Glomerular endothelial cell (primary cell): ENCODE measurements at regions not wholly inside any gene's neighbourhood (a gene's known extent, or its start where the extent isn't known, plus 50 kb on each side); places are given as distances from the start of the nearest gene placed in this dataset.
"Not testable (repeated sequence)": the region's sequence is repeated elsewhere in the genome, so short reads cannot be mapped to it uniquely, and the experiment has no call there.

ENCODE experiments used
- DNase-seq: peaks from one replicate; pipeline ENCODE4 v3.0.0-alpha.2; 2011; ENCODE audit warnings: low read depth, low spot score; ENCODE audit errors: extremely low read depth

GRCh38 chr6:120274547-120274946 is 925.0 kb upstream of the MAN1A1 start:
- no peak for DNase-seq

- DNase-seq: no peak
Observed at GRCh38 chr6:120273411-120273810, 923.9 kb upstream of the MAN1A1 start.

- no peak for DNase-seq
Observed at GRCh38 chr6:120272038-120272437, 922.5 kb upstream of the MAN1A1 start.

GRCh38 chr6:120268256-120268655 is 918.7 kb upstream of the MAN1A1 start:
- not testable (repeated sequence) for DNase-seq

DNA sequence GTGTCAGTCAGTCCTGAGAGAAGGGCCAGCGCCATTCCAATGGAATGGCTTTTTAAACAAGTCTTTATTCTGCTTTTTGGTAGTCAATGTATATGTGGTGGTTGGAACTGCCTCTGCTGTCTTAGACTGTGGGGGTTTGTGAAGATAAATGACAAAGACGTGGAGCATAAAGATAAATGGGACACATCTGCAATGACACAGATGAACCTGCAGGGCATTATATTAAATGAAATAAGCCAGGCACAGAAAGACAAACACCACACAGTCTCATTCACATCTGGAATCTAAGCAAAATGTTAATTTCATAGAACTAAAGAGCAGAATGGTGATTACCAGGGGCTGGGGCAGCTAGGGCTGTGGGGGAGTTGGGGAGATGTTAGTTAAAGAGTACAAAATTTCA is 912.8 kb upstream of the MAN1A1 start:
- no peak for DNase-seq

DNA sequence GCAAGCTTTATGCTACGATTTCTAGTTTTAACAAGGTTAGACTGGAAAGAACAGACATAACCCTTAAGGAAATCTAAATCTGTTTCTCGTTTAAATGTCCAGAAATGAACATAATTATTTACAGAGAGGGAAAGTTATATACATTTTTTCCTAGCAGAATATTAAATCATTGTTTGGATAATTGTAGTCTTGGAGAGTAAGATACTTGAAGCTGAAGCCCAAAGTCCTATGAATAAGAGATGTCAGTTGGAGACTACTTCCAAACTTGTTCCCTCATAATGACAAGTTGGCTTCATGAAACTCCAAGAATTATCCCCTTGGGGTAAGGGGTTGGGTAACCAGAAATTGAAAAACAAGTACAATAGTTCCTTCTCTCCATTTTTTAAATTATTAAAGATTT is 911.1 kb upstream of the MAN1A1 start:
- no peak for DNase-seq

GRCh38 chr6:120254651-120255050 is 905.1 kb upstream of the MAN1A1 start:
- no peak for DNase-seq

GRCh38 chr6:120248451-120248850 is 898.9 kb upstream of the MAN1A1 start:
- DNase-seq: no peak

DNA sequence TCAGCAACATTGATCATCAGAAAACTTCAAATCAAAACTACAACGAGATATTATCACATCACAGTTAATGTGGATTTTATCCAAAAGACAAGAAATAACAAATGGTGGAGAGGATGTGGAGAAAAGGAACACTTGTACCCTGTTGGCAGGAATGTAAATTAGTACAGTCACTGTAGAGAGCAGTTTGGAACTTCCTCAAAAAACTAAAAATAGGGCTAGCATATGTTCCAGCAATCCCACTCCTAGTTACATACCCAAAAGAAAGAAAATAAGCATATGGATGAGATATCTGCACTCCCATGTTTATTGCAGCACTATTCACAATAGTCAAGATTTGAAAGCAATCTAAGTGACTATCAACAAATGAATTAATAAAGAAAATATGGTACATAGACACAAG is 887.7 kb upstream of the MAN1A1 start:
- no peak for DNase-seq

DNA sequence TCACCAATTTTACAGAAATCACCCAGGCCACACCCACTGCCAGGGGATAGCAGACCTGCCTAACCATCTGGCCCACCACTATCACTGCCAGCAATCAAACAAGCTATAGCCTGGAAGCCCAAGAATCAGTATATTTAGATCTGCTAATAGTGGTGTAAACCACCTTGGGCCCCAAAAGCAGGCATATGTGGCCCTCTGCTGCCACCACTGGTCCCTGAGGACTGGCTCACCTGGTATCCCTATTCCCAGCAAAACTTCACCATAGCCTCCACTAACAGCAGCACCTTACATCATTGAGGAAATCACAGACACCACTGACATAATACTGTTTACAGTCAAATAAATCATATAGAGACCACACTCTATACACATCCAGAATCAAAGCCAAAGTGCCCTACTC is 880.4 kb upstream of the MAN1A1 start:
- DNase-seq: no peak

GRCh38 chr6:120228297-120228696 is 878.7 kb upstream of the MAN1A1 start:
- no peak for DNase-seq

- no peak for DNase-seq
Observed at GRCh38 chr6:120219339-120219738, 869.8 kb upstream of the MAN1A1 start.

DNA sequence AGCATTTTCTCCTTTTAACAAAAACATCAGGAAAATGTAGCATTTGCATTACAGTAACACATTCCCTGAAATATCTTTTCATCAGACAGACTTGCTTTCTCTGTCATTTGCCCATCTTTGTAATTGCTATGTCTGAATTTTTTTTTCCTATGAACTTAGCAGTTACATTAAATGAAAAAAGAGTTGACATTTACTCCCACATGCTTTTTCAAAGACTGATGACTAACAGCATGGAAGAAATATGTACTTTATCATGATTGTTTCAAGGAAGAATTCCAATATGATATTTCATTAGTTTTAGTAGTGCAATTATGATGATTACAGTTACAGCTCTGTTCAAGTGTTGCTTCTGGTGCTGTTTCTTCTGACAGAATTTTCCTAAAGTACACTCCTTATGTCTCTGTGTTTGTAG is 864.5 kb upstream of the MAN1A1 start:
- DNase-seq: no peak

DNA sequence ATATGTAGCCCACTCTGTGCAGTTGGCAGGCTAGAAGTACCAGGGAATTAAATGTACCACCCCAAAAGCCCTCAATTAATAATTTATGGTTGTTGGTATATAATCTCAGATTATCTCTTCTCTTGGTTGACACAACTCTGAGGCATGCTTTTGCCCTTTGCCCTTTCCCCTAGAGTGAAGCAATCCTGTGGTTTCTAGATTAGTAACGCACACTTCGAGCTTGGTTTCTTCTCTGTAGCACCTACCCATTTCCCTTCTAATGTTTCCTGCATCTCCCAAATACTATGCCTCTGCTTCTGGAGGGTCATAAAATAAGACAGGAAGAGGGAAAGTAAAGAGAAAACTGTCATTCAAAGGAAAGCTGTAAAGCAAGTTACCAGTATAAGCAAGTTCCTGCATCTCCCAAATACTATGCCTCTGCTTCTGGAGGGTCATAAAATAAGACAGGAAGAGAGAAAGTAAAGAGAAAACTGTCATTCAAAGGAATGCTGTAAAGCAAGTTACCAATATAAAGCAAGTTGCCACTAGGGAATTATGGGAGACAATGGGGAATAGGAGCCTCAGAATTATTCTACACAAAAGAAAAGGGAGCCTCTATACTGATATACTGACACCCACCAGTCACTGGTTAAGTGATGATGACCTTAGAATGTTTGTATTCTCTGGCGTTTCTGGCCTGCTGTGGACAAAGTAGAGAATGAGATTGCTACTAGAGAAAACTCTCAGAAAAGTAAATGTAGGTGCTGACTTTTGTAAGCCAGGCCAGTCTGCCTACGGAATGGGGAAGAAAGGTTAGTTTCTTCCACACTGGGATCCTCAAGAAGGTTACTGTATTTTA is 862.6 kb upstream of the MAN1A1 start:
- DNase-seq: no peak

DNA sequence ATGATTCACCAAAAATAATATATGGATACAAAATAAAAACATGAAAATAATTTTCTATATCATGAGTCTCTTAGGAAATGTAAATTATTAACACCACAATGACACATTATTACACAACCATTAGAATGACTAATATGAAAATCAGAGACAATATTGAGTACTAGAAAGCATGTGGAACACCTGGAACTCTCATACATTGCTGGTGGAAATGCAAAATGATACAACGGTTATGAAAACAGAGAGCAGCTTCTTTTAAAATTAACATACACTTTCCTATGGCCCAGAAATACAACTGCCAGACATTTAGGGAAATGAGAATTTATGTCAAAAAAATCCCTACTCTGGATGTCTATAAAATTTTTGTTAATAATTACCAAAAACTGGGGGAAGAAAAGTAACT is 853.3 kb upstream of the MAN1A1 start:
- DNase-seq: no peak

- DNase-seq: no peak
Observed at GRCh38 chr6:120200853-120201252, 851.3 kb upstream of the MAN1A1 start.

DNA sequence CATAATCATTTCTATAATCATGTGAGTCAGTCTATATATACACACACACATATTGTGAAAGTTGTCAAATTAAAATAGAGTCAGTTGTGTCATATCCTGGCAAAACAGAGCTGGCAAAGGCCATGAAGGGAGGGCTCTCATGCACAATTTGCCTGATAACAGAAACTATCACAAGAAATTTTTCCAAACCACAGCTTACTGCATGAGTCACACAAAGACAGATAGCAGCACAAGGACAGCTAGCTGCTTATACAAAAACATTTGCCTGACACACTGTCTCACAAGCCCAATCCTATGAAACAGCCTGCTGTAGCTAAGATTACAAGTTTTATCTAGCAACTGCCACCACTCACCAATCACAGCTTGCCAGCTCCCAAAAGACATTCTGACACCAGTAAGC is 848.5 kb upstream of the MAN1A1 start:
- DNase-seq: no peak

DNA sequence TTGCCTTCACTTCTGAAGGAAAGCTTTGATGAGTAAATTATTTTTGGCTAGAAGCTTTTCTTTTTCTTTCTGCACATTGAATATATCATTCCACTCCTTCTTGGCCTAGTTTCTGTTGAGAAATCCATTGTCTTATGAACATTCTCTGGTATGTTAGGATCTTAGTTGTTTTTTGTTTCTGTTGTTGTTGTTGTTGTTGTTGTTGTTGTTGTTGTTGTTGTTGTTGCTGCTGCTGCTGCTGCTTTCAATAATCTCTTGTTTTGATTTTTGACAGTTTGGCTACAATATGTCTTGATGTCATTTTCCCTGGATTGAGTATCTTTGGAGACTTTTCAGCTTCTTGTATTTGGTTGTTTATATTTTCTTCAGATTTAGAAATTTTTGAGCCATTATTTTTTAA is 836.5 kb upstream of the MAN1A1 start:
- no peak for DNase-seq

GRCh38 chr6:120173250-120173649 is 823.7 kb upstream of the MAN1A1 start:
- no peak for DNase-seq

GRCh38 chr6:120164531-120164930 is 815.0 kb upstream of the MAN1A1 start:
- DNase-seq: no peak

DNA sequence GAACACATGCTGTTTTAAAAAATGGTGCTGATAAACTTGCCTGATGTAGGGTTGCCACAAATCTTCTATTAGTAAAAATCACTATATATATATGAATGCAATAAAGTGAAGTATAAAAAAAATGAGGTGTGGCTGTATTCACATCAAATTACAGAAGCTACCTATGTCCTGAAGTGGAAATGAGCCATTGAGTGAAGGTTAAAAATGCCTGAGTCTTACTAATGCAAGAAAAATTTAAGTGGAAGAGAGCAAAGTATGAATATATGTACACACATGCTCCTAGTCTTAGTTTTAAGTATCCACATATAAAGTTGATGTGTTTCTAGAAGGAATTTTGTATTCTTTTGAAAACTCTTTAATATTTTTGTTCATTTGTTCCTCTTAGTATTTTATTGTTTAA is 808.3 kb upstream of the MAN1A1 start:
- no peak for DNase-seq

- DNase-seq: no peak
Observed at GRCh38 chr6:120147071-120147871, 797.7 kb upstream of the MAN1A1 start.
